Esophagus muscularis mucosa (tissue), 4 donors: ENCODE measurements at regions not wholly inside any gene's neighbourhood (a gene's known extent, or its start where the extent isn't known, plus 50 kb on each side); places are given as distances from the start of the nearest gene placed in this dataset.

ENCODE experiments used
- DNase-seq: peaks from one replicate; pipeline ENCODE4 v3.0.0-alpha.2; 2017; ENCODE audit errors: extremely low spot score
- H3K27ac ChIP-seq, 4 donors: fragments of 200-600 bp; sonication (generic); replicated peaks in 1 of 4; 1 replicate in 3 of 4; 2 replicates in 1 of 4; pipeline ENCODE4 v1.5.1; 2016 to 2019; ENCODE audit warnings: mild to moderate bottlenecking in 1 of 4
- H3K27me3 ChIP-seq, 4 donors: fragments of 200-600 bp; sonication (generic); one replicate each; pipeline versions ENCODE4 v1.5.1 to v1.6.0; 2016 to 2019
- H3K36me3 ChIP-seq, 4 donors: fragments of 200-600 bp; sonication (generic); one replicate each; pipeline ENCODE4 v1.5.1; 2016 to 2019
- H3K4me1 ChIP-seq, 4 donors: fragments of 200-600 bp; sonication (generic); one replicate each; pipeline ENCODE4 v1.5.1; 2016 to 2019
- H3K4me3 ChIP-seq, 4 donors: fragments of 200-600 bp; sonication (generic); 1 replicate in 2 of 4; 2 replicates in 2 of 4; pipeline ENCODE4 v1.5.1; 2016 to 2019; ENCODE audit warnings: mild to moderate bottlenecking in 4 of 4, moderate library complexity in 1 of 4
- H3K9me3 ChIP-seq, 4 donors: fragments of 200-600 bp; sonication (generic); 1 replicate in 3 of 4; 2 replicates in 1 of 4; pipeline ENCODE4 v1.5.1; 2016 to 2019
- CTCF ChIP-seq, 3 experiments: fragments of 200-600 bp in 2 of 3; fragments of 450-650 bp in 1 of 3; sonication (generic) in 2 of 3; IDR thresholded peaks; one replicate each; pipeline ENCODE4 v1.5.1; 2017 to 2019; ENCODE audit warnings: antibody characterized with exemption in 3 of 3, mild to moderate bottlenecking in 2 of 3, moderate library complexity in 1 of 3
- EP300 ChIP-seq: sonication (generic); formaldehyde crosslinking; IDR thresholded peaks from one replicate; pipeline ENCODE4 v1.6.1; 2017; ENCODE audit warnings: antibody characterized with exemption
- POLR2A ChIP-seq: fragments of 450-650 bp; IDR thresholded peaks from one replicate; pipeline ENCODE4 v1.6.1; 2017; ENCODE audit warnings: antibody characterized with exemption, moderate library complexity, mild to moderate bottlenecking, low read depth
- POLR2AphosphoS5 ChIP-seq, 2 donors: sonication (generic); formaldehyde crosslinking; IDR thresholded peaks; one replicate each; pipeline ENCODE4 v1.6.1; 2017; ENCODE audit warnings: antibody characterized with exemption in 2 of 2
- WGBS: methylation state at CpG from one replicate; pipeline ENCODE4 v1.1.5; 2018; 5-methylcytosine and 5-hydroxymethylcytosine counted together
- intact Hi-C: fragments of 100-400 bp; cut with DNase I; formaldehyde crosslinking; loops from one replicate; pipeline ENCODE4 v1.15.1; 2023

- DNase-seq = no peak
- TF ChIP-seq POLR2A = no peak
- no peak for TF ChIP-seq CTCF (IDR thresholded peaks at IDR 0.05)
- no peak for TF ChIP-seq POLR2AphosphoS5 (IDR thresholded peaks at IDR 0.05)
- TF ChIP-seq EP300 = no peak
- H3K4me3 ChIP-seq = no peak overlapping the region
- no peaks in the 10 kb centered on the region for H3K27me3 ChIP-seq
- H3K4me1 ChIP-seq = no peaks in the 10 kb centered on the region
- H3K27ac ChIP-seq = no peak overlapping the region
- no peaks in the 10 kb centered on the region for H3K9me3 ChIP-seq
- WGBS = 83% methylated on average over 5 of the region's 5 CpGs
- intact Hi-C loops = no loop called here
- H3K36me3 ChIP-seq = no peaks in the 10 kb centered on the region
Measured at GRCh38 chr12:87185367-87185766, 843.8 kb downstream of the C12orf50 start.

- intact Hi-C loops = no loop called here
- Histone ChIP-seq H3K9me3 (no peaks in the 10 kb centered on the region), H3K36me3 (no peaks in the 10 kb centered on the region), H3K27ac (no peak overlapping the region), H3K4me3 (no peak overlapping the region), H3K4me1 (no peaks in the 10 kb centered on the region), H3K27me3 (no peaks in the 10 kb centered on the region)
- no peak for DNase-seq
- TF ChIP-seq POLR2AphosphoS5 (IDR thresholded peaks at IDR 0.05) (no peak), POLR2A (no peak), CTCF (IDR thresholded peaks at IDR 0.05) (no peak), EP300 (no peak)
- WGBS = 88% methylated on average over 5 of the region's 5 CpGs
Measured at GRCh38 chr12:87182696-87183233, 846.4 kb downstream of the C12orf50 start.

GRCh38 chr12:87171356-87171755 lies 857.8 kb downstream of the C12orf50 start:
- no peaks in the 10 kb centered on the region for H3K4me1 ChIP-seq
- H3K4me3 ChIP-seq = no peak overlapping the region
- TF ChIP-seq EP300 (no peak), POLR2A (no peak), POLR2AphosphoS5 (IDR thresholded peaks at IDR 0.05) (no peak), CTCF (IDR thresholded peaks at IDR 0.05) (no peak)
- no peak for DNase-seq
- WGBS = 83% methylated on average over 15 of the region's 16 CpGs
- no peaks in the 10 kb centered on the region for H3K36me3 ChIP-seq
- intact Hi-C loops = no loop called here
- H3K9me3 ChIP-seq = no peaks in the 10 kb centered on the region
- no peaks in the 10 kb centered on the region for H3K27me3 ChIP-seq
- H3K27ac ChIP-seq = no peak overlapping the region

- Histone ChIP-seq H3K9me3 (peaks cover 0 to 10% (median 4%) of the 10 kb centered on the region in 4 donors), H3K27ac (no peak overlapping the region), H3K36me3 (no peaks in the 10 kb centered on the region), H3K4me1 (no peaks in the 10 kb centered on the region), H3K4me3 (no peak overlapping the region), H3K27me3 (no peaks in the 10 kb centered on the region)
- TF ChIP-seq POLR2A = no peak
- no peak for TF ChIP-seq EP300
- TF ChIP-seq CTCF (IDR thresholded peaks at IDR 0.05) = no peak
- no peak for TF ChIP-seq POLR2AphosphoS5 (IDR thresholded peaks at IDR 0.05)
- intact Hi-C loops = no loop called here
- DNase-seq = no peak
Measured at GRCh38 chr12:87169010-87169409, 860.2 kb downstream of the C12orf50 start.

GRCh38 chr12:87165733-87166375 lies 863.3 kb downstream of the C12orf50 start:
- intact Hi-C loops = no loop called here
- H3K9me3 ChIP-seq = peaks cover 0 to 10% (median 4%) of the 10 kb centered on the region in 4 donors

More at GRCh38 chr12:87165733-87166375, 863.3 kb downstream of the C12orf50 start:
- TF ChIP-seq CTCF (IDR thresholded peaks at IDR 0.05) (no peak), POLR2A (no peak), EP300 (no peak), POLR2AphosphoS5 (IDR thresholded peaks at IDR 0.05) (no peak)
- H3K4me1 ChIP-seq = no peaks in the 10 kb centered on the region
- no peak overlapping the region for H3K27ac ChIP-seq
- H3K4me3 ChIP-seq = no peak overlapping the region
- H3K27me3 ChIP-seq = no peaks in the 10 kb centered on the region
- H3K36me3 ChIP-seq = no peaks in the 10 kb centered on the region
- WGBS = 97% methylated on average over 3 of the region's 3 CpGs
- DNase-seq = no peak
